ENCODE measurements at regions not wholly inside any gene's neighbourhood (a gene's known extent, or its start where the extent isn't known, plus 50 kb on each side); places are given as distances from the start of the nearest gene placed in this dataset.

DNA sequence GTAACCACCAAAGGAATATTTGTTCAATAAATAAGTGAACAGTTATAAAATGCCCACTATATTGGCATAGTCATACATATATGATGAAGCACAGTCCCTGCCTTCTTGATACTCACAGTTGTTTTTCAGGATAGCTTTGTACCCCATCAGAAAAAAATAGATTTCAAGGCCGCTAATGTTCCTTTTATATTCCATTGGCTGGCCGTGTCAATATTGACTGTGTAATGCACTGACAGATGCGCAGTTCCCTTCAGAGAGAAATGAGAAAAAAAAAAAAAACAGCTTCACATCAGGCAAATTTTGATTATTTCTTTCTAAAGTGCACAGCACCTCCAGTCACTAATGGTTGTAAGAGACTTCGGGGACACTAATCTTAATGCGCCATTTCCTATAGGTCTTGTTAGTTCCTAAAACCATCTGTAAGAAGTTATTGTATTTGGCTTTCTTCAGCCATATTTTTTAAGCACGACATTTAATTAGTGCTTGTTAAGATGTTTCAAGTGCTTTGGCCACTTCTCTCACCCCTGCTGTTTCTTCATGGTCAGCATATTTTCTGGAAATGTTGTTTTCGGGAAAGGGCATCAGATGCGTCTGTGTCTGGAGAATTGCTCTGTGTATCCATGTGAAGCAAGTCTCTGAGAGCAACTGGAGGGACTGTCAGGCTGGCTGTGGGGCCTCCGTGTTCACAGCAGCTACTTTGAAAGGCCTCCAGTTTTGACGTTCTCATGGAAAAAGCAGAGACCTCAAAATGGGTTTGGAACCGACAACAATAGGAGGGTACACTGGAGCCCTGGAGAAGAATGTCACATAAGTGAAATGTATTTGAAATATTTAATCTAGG lies 378.3 kb downstream of the MTX2 start (continued):
- no peak for TF ChIP-seq RAD21 (IDR thresholded peaks at IDR 0.05)

DNA sequence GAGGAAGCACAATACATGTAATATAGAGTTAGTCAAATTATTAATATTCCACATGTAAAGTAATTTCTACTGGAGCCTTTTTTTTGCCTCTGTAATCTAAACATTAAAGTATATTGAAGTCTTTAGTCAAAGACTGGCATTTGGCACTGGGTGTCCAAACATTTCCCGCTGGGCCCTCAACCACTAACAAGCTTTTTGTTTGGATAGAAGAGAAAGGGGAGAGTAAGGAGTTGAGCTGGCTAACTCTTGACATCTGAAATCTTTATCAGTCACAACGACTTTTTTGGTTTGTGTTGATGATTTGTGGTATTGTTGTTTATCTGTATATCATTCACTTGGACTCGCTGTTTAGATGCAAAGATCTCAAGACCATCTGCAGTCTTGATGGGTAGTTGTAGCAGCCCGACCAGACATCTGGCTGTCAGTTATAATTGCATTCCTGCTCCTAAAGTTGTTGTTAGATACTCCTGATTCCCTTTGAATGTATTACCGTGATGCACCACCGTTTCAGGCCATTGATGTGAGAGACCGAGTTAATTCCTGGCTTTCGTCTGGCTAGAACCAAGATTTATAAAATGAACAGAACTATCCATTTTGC lies 379.6 kb downstream of the MTX2 start:
- Histone ChIP-seq H3K36me3 (ENCODE audit: control insufficient read depth in 4 of 4, insufficient read depth in 3 of 4, low read depth in 1 of 4, low read length in 3 of 4) (no peaks in the 10 kb centered on the region), H3K27me3 (ENCODE audit: control insufficient read depth in 4 of 4, insufficient read depth in 4 of 4, low read length in 3 of 4) (peaks cover 2 to 36% (median 15%) of the 10 kb centered on the region in 4 donors), H3K27ac (ENCODE audit: low read depth in 1 of 2, low read length in 2 of 2) (no peak overlapping the region), H3K9me3 (ENCODE audit: control insufficient read depth in 4 of 4, low read length in 3 of 4) (no peaks in the 10 kb centered on the region), H3K4me1 (ENCODE audit: control insufficient read depth in 4 of 4, insufficient read depth in 4 of 4, low read length in 3 of 4) (no peaks in the 10 kb centered on the region), H3K9ac (ENCODE audit: low read depth in 1 of 2, low read length in 2 of 2) (no peak overlapping the region), H3K4me3 (ENCODE audit: low read depth in 1 of 3, low read length in 3 of 3) (no peak overlapping the region)
- 60% methylated on average over 8 of the region's 8 CpGs for WGBS
- TF ChIP-seq, protein P1, sequence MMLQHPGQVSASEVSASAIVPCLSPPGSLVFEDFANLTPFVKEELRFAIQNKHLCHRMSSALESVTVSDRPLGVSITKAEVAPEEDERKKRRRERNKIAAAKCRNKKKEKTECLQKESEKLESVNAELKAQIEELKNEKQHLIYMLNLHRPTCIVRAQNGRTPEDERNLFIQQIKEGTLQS (IDR thresholded peaks at IDR 0.05) = no peak
- no peak for TF ChIP-seq HNF4G (IDR thresholded peaks at IDR 0.05)
- no peak for TF ChIP-seq GABPA (IDR thresholded peaks at IDR 0.05 in 1 of 2, conservative IDR thresholded peaks at IDR 0.05 in 1 of 2)
- TF ChIP-seq EGR1 (IDR thresholded peaks at IDR 0.05; ENCODE audit: low read depth in 2 of 2) = no peak
- no peak for TF ChIP-seq YY1 (IDR thresholded peaks at IDR 0.05)
- TF ChIP-seq RAD21 (IDR thresholded peaks at IDR 0.05) = no peak
- no peak for TF ChIP-seq FOXA2 (IDR thresholded peaks at IDR 0.05)
- TF ChIP-seq TAF1 (conservative IDR thresholded peaks at IDR 0.05) = no peak
- TF ChIP-seq RXRA (IDR thresholded peaks at IDR 0.05) = no peak
- no peak for TF ChIP-seq HNF4A (conservative IDR thresholded peaks at IDR 0.05)
- no peak for DNase-seq (ENCODE audit: low spot score)

- H3K27me3 ChIP-seq (ENCODE audit: control insufficient read depth in 4 of 4, insufficient read depth in 4 of 4, low read length in 3 of 4) = peaks cover 2 to 37% (median 13%) of the 10 kb centered on the region in 4 donors
- no peak for DNase-seq (ENCODE audit: low spot score)
- no peak overlapping the region for H3K27ac ChIP-seq (ENCODE audit: low read depth in 1 of 2, low read length in 2 of 2)
- no peak overlapping the region for H3K9ac ChIP-seq (ENCODE audit: low read depth in 1 of 2, low read length in 2 of 2)
- WGBS = 69% methylated on average over 4 of the region's 4 CpGs
- H3K9me3 ChIP-seq (ENCODE audit: control insufficient read depth in 4 of 4, low read length in 3 of 4) = no peaks in the 10 kb centered on the region
- H3K36me3 ChIP-seq (ENCODE audit: control insufficient read depth in 4 of 4, insufficient read depth in 3 of 4, low read depth in 1 of 4, low read length in 3 of 4) = no peaks in the 10 kb centered on the region
- no peaks in the 10 kb centered on the region for H3K4me1 ChIP-seq (ENCODE audit: control insufficient read depth in 4 of 4, insufficient read depth in 4 of 4, low read length in 3 of 4)
- H3K4me3 ChIP-seq (ENCODE audit: low read depth in 1 of 3, low read length in 3 of 3) = no peak overlapping the region
- TF ChIP-seq JUND (IDR thresholded peaks at IDR 0.05) = no peak
- TF ChIP-seq, protein P2, sequence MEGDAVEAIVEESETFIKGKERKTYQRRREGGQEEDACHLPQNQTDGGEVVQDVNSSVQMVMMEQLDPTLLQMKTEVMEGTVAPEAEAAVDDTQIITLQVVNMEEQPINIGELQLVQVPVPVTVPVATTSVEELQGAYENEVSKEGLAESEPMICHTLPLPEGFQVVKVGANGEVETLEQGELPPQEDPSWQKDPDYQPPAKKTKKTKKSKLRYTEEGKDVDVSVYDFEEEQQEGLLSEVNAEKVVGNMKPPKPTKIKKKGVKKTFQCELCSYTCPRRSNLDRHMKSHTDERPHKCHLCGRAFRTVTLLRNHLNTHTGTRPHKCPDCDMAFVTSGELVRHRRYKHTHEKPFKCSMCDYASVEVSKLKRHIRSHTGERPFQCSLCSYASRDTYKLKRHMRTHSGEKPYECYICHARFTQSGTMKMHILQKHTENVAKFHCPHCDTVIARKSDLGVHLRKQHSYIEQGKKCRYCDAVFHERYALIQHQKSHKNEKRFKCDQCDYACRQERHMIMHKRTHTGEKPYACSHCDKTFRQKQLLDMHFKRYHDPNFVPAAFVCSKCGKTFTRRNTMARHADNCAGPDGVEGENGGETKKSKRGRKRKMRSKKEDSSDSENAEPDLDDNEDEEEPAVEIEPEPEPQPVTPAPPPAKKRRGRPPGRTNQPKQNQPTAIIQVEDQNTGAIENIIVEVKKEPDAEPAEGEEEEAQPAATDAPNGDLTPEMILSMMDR (IDR thresholded peaks at IDR 0.05; ENCODE audit: low read depth, low read length, missing input control) = no peak
- no peak for TF ChIP-seq RXRA (IDR thresholded peaks at IDR 0.05)
- TF ChIP-seq, protein P3, sequence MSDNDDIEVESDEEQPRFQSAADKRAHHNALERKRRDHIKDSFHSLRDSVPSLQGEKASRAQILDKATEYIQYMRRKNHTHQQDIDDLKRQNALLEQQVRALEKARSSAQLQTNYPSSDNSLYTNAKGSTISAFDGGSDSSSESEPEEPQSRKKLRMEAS (IDR thresholded peaks at IDR 0.05) = no peak
- no peak for TF ChIP-seq ZBTB33 (IDR thresholded peaks at IDR 0.05)
- TF ChIP-seq HNF4G (IDR thresholded peaks at IDR 0.05) = no peak
These were observed 381.0 kb downstream of the MTX2 start for GRCh38 chr2:176650104-176650837.
